Body of pancreas (tissue), 4 donors: ENCODE measurements at regions not wholly inside any gene's neighbourhood (a gene's known extent, or its start where the extent isn't known, plus 50 kb on each side); places are given as distances from the start of the nearest gene placed in this dataset.

ENCODE experiments used
- ATAC-seq: fragments of 150-250 bp; one replicate; pipeline ENCODE4 v1.9.1; 2016
- DNase-seq, 4 donors: peaks; one replicate each; pipeline ENCODE4 v3.0.0-alpha.2; 2019
- H3K27ac ChIP-seq, 4 donors: fragments of 200-600 bp; sonication (generic); 1 replicate in 3 of 4; 2 replicates in 1 of 4; pipeline versions ENCODE4 v1.5.1 to v1.6.1; 2016 to 2019; ENCODE audit warnings: mild to moderate bottlenecking in 1 of 4, mixed read lengths in 1 of 4, moderate library complexity in 1 of 4
- H3K27me3 ChIP-seq, 2 donors: fragments of 200-600 bp; sonication (generic); one replicate each; pipeline ENCODE4 v1.6.0; 2016; ENCODE audit warnings: mild to moderate bottlenecking in 1 of 2
- H3K36me3 ChIP-seq, 2 donors: fragments of 200-600 bp; sonication (generic); replicated peaks in 1 of 2; 2 replicates each; pipeline ENCODE4 v1.5.1; 2016; ENCODE audit warnings: low read depth in 2 of 2; ENCODE audit not compliant: insufficient read depth in 1 of 2
- H3K4me1 ChIP-seq: fragments of 200-600 bp; sonication (generic); one replicate; pipeline ENCODE4 v1.6.0; 2016
- H3K4me3 ChIP-seq, 2 donors: fragments of 200-600 bp; sonication (generic); 1 replicate in 1 of 2; 2 replicates in 1 of 2; pipeline ENCODE4 v1.5.1; 2016 to 2019
- H3K9me3 ChIP-seq, 3 donors: fragments of 200-600 bp; sonication (generic); 1 replicate in 2 of 3; 2 replicates in 1 of 3; pipeline ENCODE4 v1.5.1; 2016
- CTCF ChIP-seq, 7 experiments: fragments of 450-650 bp in 4 of 7; fragments of 200-600 bp in 3 of 7; sonication (generic) in 3 of 7; IDR thresholded peaks; one replicate each; pipeline ENCODE4 v1.5.1; 2016 to 2019; ENCODE audit warnings: antibody characterized with exemption in 7 of 7
- POLR2A ChIP-seq, 3 donors: fragments of 450-650 bp; IDR thresholded peaks; one replicate each; pipeline ENCODE4 v1.6.1; 2016; ENCODE audit warnings: antibody characterized with exemption in 3 of 3, mild to moderate bottlenecking in 2 of 3
- WGBS, 2 donors: methylation state at CpG; one replicate each; pipeline ENCODE4 v1.1.5; 2017; 5-methylcytosine and 5-hydroxymethylcytosine counted together
- intact Hi-C: fragments of 100-400 bp; cut with DNase I; formaldehyde crosslinking; loops from one replicate; pipeline ENCODE4 v1.15.1; 2023

GRCh38 chr6:121998631-121999030 is 400.8 kb upstream of the HSF2 start:
- WGBS, 2 donors = 43 to 54% methylated on average over 2 of the region's 2 CpGs
- Histone ChIP-seq H3K36me3 (no peaks in the 10 kb centered on the region), H3K9me3 (peaks cover 0 to under 1% (median 0%) of the 10 kb centered on the region in 3 donors), H3K4me1 (no peaks in the 10 kb centered on the region), H3K4me3 (no peak overlapping the region), H3K27me3 (no peaks in the 10 kb centered on the region), H3K27ac (no peak overlapping the region)
- intact Hi-C loops = no loop called here
- no peak for ATAC-seq
- DNase-seq = no peak
- TF ChIP-seq POLR2A (IDR thresholded peaks at IDR 0.05) (no peak), CTCF (IDR thresholded peaks at IDR 0.05) (no peak)

- WGBS, 2 donors = 76 to 82% methylated on average over 6 of the region's 6 CpGs
- Histone ChIP-seq H3K27me3 (no peaks in the 10 kb centered on the region), H3K36me3 (no peaks in the 10 kb centered on the region), H3K4me3 (no peak overlapping the region), H3K27ac (no peak overlapping the region), H3K9me3 (no peaks in the 10 kb centered on the region), H3K4me1 (no peaks in the 10 kb centered on the region)
- ATAC-seq (no peak), DNase-seq (no peak)
- TF ChIP-seq POLR2A (IDR thresholded peaks at IDR 0.05) (no peak), CTCF (IDR thresholded peaks at IDR 0.05) (no peak)
- intact Hi-C loops = no loop called here
Measured at GRCh38 chr6:121999456-122000065, 399.9 kb upstream of the HSF2 start.

DNA sequence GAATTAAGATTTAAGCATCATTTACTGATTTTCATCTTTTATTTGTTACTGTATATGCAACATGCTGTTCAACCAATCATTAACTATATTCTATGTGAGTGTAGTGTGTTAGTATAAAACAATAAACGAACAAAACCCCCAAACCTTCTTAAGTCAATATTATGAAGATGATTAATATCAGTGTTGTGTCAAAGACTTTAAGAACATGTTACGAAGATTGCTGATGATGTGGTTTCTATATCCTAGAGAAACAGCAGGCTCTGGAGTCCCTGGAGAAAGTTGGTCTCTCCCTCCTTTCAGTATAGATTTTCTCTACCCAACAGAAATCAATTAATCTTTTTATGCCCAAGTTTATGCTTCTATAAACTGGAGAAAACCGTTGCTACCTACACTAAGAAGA is 393.8 kb upstream of the HSF2 start:
- WGBS, 2 donors = 47% methylated on average over 3 of the region's 3 CpGs
- Histone ChIP-seq H3K9me3 (no peaks in the 10 kb centered on the region), H3K4me3 (no peak overlapping the region), H3K36me3 (no peaks in the 10 kb centered on the region), H3K27ac (no peak overlapping the region), H3K27me3 (no peaks in the 10 kb centered on the region), H3K4me1 (no peaks in the 10 kb centered on the region)
- ATAC-seq (no peak), DNase-seq (no peak)
- intact Hi-C loops = no loop called here
- TF ChIP-seq POLR2A (IDR thresholded peaks at IDR 0.05) = no peak
- no peak for TF ChIP-seq CTCF (IDR thresholded peaks at IDR 0.05)

- no peaks in the 10 kb centered on the region for H3K36me3 ChIP-seq
- no peaks in the 10 kb centered on the region for H3K27me3 ChIP-seq
- TF ChIP-seq POLR2A (IDR thresholded peaks at IDR 0.05) = no peak
- no peak for TF ChIP-seq CTCF (IDR thresholded peaks at IDR 0.05)
- intact Hi-C loops = no loop called here
- H3K9me3 ChIP-seq = no peaks in the 10 kb centered on the region
- 49 to 52% methylated on average over 1 of the region's 1 CpG for WGBS, 2 donors
- no peak overlapping the region for H3K27ac ChIP-seq
- no peak overlapping the region for H3K4me3 ChIP-seq
- ATAC-seq = no peak
- no peak for DNase-seq
- no peaks in the 10 kb centered on the region for H3K4me1 ChIP-seq
Measured at GRCh38 chr6:122007339-122007738, 392.1 kb upstream of the HSF2 start.
